ENCODE measurements at regions not wholly inside any gene's neighbourhood (a gene's known extent, or its start where the extent isn't known, plus 50 kb on each side); places are given as distances from the start of the nearest gene placed in this dataset.

DNA sequence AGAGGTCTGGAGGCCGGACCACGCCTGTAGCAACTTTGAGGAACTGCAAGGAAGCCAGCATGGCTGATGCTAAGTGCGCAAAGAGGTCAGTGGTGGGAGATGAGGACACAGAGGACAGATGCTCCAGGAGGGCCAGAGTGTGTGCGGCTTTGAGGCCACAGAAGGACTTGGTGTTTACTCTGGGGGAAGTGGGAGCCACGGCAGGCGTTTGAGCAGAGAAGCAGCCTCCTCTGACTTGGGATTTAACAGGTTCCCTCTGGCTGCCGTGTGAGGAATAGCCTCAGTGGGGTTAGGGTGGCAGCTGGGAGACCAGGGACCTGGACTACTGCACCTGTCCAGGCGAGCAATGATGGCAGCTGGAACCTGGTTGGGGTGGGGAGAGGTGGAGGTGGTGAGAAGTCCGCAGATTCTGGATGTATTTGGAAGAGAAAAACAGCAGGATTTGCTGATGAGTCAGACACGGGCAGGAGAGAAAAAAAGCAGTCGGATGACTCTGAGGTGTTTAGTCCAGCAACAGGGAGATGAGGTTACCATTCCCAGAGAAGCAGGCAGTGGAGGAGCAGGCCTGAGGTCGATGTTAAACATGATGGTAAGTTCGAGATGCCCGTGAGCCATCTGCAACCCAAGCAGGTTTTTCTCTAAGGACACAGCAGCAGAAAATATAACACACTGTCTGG lies 143.5 kb downstream of the SCARB1 start:
- no peaks in the 10 kb centered on the region for H3K9me3 Mint-ChIP-seq
- Histone ChIP-seq H3K4me2 (replicated peaks; ENCODE audit: extremely low read depth, low read length, poor library complexity, severe bottlenecking) (no peak overlapping the region), H4K20me1 (ENCODE audit: insufficient read depth, low read length) (no peaks in the 10 kb centered on the region), H3K9me3 (replicated peaks in 1 of 2; ENCODE audit: control insufficient read depth in 1 of 2, insufficient read depth in 1 of 2, low read length in 2 of 2) (no peaks in the 10 kb centered on the region), H3K4me1 (ENCODE audit: control insufficient read depth in 1 of 2, insufficient read depth in 2 of 2, low read length in 2 of 2) (peaks cover 60 to 63% of the 10 kb centered on the region in 2 donors), H3K4me3 (replicated peaks in 1 of 3; ENCODE audit: low read depth in 2 of 3, low read length in 3 of 3) (no peak overlapping the region), H3K79me2 (ENCODE audit: insufficient read depth, low read length) (no peaks in the 10 kb centered on the region), H3K27me3 (ENCODE audit: control insufficient read depth in 2 of 2, insufficient read depth in 2 of 2, low read length in 2 of 2) (no peaks in the 10 kb centered on the region), H3K27ac (ENCODE audit: low read depth in 1 of 2, low read length in 2 of 2) (peak overlapping the region; percentile 82 to 91), H2AFZ (ENCODE audit: insufficient read depth, low read depth, low read length, poor library complexity, severe bottlenecking) (no peak overlapping the region), H3K9ac (ENCODE audit: insufficient read depth, low read length, poor library complexity, severe bottlenecking) (peak overlapping the region; percentile 34), H3K36me3 (replicated peaks in 1 of 2; ENCODE audit: control insufficient read depth in 1 of 2, insufficient read depth in 2 of 2, low read length in 2 of 2) (no peaks in the 10 kb centered on the region)
- peak overlapping the region; percentile 92 to 95 (median 93) for H3K27ac Mint-ChIP-seq
- TF ChIP-seq, protein P1, sequence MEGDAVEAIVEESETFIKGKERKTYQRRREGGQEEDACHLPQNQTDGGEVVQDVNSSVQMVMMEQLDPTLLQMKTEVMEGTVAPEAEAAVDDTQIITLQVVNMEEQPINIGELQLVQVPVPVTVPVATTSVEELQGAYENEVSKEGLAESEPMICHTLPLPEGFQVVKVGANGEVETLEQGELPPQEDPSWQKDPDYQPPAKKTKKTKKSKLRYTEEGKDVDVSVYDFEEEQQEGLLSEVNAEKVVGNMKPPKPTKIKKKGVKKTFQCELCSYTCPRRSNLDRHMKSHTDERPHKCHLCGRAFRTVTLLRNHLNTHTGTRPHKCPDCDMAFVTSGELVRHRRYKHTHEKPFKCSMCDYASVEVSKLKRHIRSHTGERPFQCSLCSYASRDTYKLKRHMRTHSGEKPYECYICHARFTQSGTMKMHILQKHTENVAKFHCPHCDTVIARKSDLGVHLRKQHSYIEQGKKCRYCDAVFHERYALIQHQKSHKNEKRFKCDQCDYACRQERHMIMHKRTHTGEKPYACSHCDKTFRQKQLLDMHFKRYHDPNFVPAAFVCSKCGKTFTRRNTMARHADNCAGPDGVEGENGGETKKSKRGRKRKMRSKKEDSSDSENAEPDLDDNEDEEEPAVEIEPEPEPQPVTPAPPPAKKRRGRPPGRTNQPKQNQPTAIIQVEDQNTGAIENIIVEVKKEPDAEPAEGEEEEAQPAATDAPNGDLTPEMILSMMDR (IDR thresholded peaks at IDR 0.05) = peak; percentile 31
- peaks cover 61% of the 10 kb centered on the region for H3K4me1 Mint-ChIP-seq
- intact Hi-C loops (cut with micrococcal nuclease) = loop anchor here in 1 of 2 donors (5.0 kb wide), 1 partner anchor 38 kb away; no protein-coding TSS in a partner anchor
- H3K4me3 Mint-ChIP-seq = peak overlapping the region; percentile 24 to 57
- DNase-seq = peak; percentile 64 to 67 (median 66)
- peaks cover 3 to 5% of the 10 kb centered on the region in 2 donors for H3K36me3 Mint-ChIP-seq
- peaks cover 0 to under 1% (median 0%) of the 10 kb centered on the region in 3 donors for H3K27me3 Mint-ChIP-seq (ENCODE audit: low read depth in 3 of 3)
- 64% methylated on average over 12 of the region's 14 CpGs for WGBS (ENCODE audit: insufficient coverage)

DNA sequence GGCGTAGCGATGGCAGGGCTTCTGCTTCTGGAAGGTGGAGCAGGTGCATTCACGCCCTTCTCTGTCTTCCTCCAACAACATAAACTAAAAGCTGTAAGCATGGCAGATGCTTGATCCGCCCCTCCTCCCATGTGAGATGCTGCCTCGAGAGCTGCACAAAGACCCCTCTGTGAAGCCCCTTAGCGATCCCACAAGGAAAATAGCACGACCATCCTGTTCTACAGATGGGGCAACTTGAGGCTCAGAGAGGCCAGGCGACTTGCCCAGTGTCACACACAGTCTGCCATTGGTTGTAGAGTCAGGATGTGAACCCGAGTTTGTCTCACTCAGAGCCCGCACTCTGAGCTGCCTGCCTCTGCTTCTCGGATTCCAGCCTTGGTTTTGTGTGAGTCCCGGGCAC lies 144.4 kb downstream of the SCARB1 start:
- Histone ChIP-seq H3K9me3 (replicated peaks in 1 of 2; ENCODE audit: control insufficient read depth in 1 of 2, insufficient read depth in 1 of 2, low read length in 2 of 2) (no peaks in the 10 kb centered on the region), H4K20me1 (ENCODE audit: insufficient read depth, low read length) (no peaks in the 10 kb centered on the region), H3K4me3 (replicated peaks in 1 of 3; ENCODE audit: low read depth in 2 of 3, low read length in 3 of 3) (no peak overlapping the region), H3K27ac (ENCODE audit: low read depth in 1 of 2, low read length in 2 of 2) (peak overlapping the region; percentile 82 to 91), H2AFZ (ENCODE audit: insufficient read depth, low read depth, low read length, poor library complexity, severe bottlenecking) (no peak overlapping the region), H3K4me1 (ENCODE audit: control insufficient read depth in 1 of 2, insufficient read depth in 2 of 2, low read length in 2 of 2) (peaks cover 66 to 72% of the 10 kb centered on the region in 2 donors), H3K9ac (ENCODE audit: insufficient read depth, low read length, poor library complexity, severe bottlenecking) (no peak overlapping the region), H3K4me2 (replicated peaks; ENCODE audit: extremely low read depth, low read length, poor library complexity, severe bottlenecking) (no peak overlapping the region), H3K36me3 (replicated peaks in 1 of 2; ENCODE audit: control insufficient read depth in 1 of 2, insufficient read depth in 2 of 2, low read length in 2 of 2) (no peaks in the 10 kb centered on the region), H3K79me2 (ENCODE audit: insufficient read depth, low read length) (no peaks in the 10 kb centered on the region), H3K27me3 (ENCODE audit: control insufficient read depth in 2 of 2, insufficient read depth in 2 of 2, low read length in 2 of 2) (no peaks in the 10 kb centered on the region)
- Mint-ChIP-seq H3K27ac (peak overlapping the region in 5 of 7 donors; percentile 92 to 95 (median 94)), H3K36me3 (peaks cover 3 to 5% of the 10 kb centered on the region in 2 donors), H3K9me3 (no peaks in the 10 kb centered on the region), H3K27me3 (ENCODE audit: low read depth in 3 of 3) (peaks cover 0 to 2% (median 0%) of the 10 kb centered on the region in 3 donors), H3K4me3 (no peak overlapping the region), H3K4me1 (peaks cover 70% of the 10 kb centered on the region)
- intact Hi-C loops (cut with micrococcal nuclease) = no loop called here
- DNase-seq = no peak
- TF ChIP-seq, protein P1 (IDR thresholded peaks at IDR 0.05) = no peak
- WGBS (ENCODE audit: insufficient coverage) = 90% methylated on average over 11 of the region's 12 CpGs

Measured in CD14-positive monocyte (primary cell).